Liver (tissue), 8 donors: ENCODE measurements at regions not wholly inside any gene's neighbourhood (a gene's known extent, or its start where the extent isn't known, plus 50 kb on each side); places are given as distances from the start of the nearest gene placed in this dataset.

ENCODE experiments used
- DNase-seq: peaks from one replicate; pipeline ENCODE4 v3.0.0-alpha.2; 2017; ENCODE audit warnings: low spot score
- H3K27ac ChIP-seq, 2 donors: one replicate each; pipeline ENCODE4 v1.7.0; 2013; ENCODE audit warnings: inconsistent platforms in 2 of 2, low read length in 2 of 2, control low read depth in 1 of 2, low read depth in 1 of 2, mild to moderate bottlenecking in 1 of 2
- H3K27me3 ChIP-seq, 4 donors: one replicate each; pipeline versions ENCODE4 v1.6.1 to v1.7.0; 2013; ENCODE audit warnings: low read length in 3 of 4, inconsistent platforms in 1 of 4, mild to moderate bottlenecking in 1 of 4, moderate library complexity in 1 of 4; ENCODE audit not compliant: control insufficient read depth in 4 of 4, insufficient read depth in 4 of 4
- H3K36me3 ChIP-seq, 4 donors: one replicate each; pipeline versions ENCODE4 v1.6.1 to v1.7.0; 2013; ENCODE audit warnings: low read length in 3 of 4, mild to moderate bottlenecking in 3 of 4, low read depth in 1 of 4, moderate library complexity in 1 of 4; ENCODE audit not compliant: control insufficient read depth in 4 of 4, insufficient read depth in 3 of 4
- H3K4me1 ChIP-seq, 4 donors: one replicate each; pipeline versions ENCODE4 v1.6.1 to v1.7.0; 2013; ENCODE audit warnings: low read length in 3 of 4, mild to moderate bottlenecking in 3 of 4, moderate library complexity in 1 of 4; ENCODE audit not compliant: control insufficient read depth in 4 of 4, insufficient read depth in 4 of 4
- H3K4me3 ChIP-seq, 3 donors: one replicate each; pipeline versions ENCODE4 v1.6.1 to v1.7.0; 2013; ENCODE audit warnings: low read length in 3 of 3, control low read depth in 1 of 3, low read depth in 1 of 3, mild to moderate bottlenecking in 1 of 3
- H3K9ac ChIP-seq, 2 donors: one replicate each; pipeline ENCODE4 v1.7.0; 2013; ENCODE audit warnings: low read length in 2 of 2, mild to moderate bottlenecking in 2 of 2, moderate library complexity in 2 of 2, control low read depth in 1 of 2, low read depth in 1 of 2
- H3K9me3 ChIP-seq, 4 donors: one replicate each; pipeline versions ENCODE4 v1.6.1 to v1.7.0; 2013; ENCODE audit warnings: low read length in 3 of 4; ENCODE audit not compliant: control insufficient read depth in 4 of 4
- ATF3 ChIP-seq: IDR thresholded peaks from 2 replicates; pipeline ENCODE4 v1.6.1; 2016; ENCODE audit warnings: antibody characterized with exemption
- CTCF ChIP-seq: fragments of 150-350 bp; IDR thresholded peaks from 2 replicates; pipeline ENCODE4 v1.5.1; 2017; ENCODE audit warnings: improper control_type of control experiment, low read depth, low read length; ENCODE audit not compliant: missing input control
- EGR1 ChIP-seq, 2 donors: IDR thresholded peaks; 2 replicates each; pipeline ENCODE4 v1.6.1; 2016 to 2018; ENCODE audit warnings: antibody characterized with exemption in 2 of 2, low read depth in 2 of 2
- FOXA1 ChIP-seq: IDR thresholded peaks from 2 replicates; pipeline ENCODE4 v1.6.1; 2016; ENCODE audit warnings: antibody characterized with exemption
- FOXA2 ChIP-seq: IDR thresholded peaks from 2 replicates; pipeline ENCODE4 v1.6.1; 2016; ENCODE audit warnings: antibody characterized with exemption
- GABPA ChIP-seq, 2 donors: IDR thresholded peaks in 1 of 2; conservative IDR thresholded peaks in 1 of 2; 2 replicates each; pipeline ENCODE4 v1.6.1; 2016; ENCODE audit warnings: antibody characterized with exemption in 2 of 2, mild to moderate bottlenecking in 1 of 2, moderate library complexity in 1 of 2
- HNF4A ChIP-seq, 2 donors: conservative IDR thresholded peaks; 2 replicates each; pipeline ENCODE4 v1.6.1; 2016; ENCODE audit warnings: antibody characterized with exemption in 2 of 2, mild to moderate bottlenecking in 2 of 2
- HNF4G ChIP-seq: IDR thresholded peaks from 2 replicates; pipeline ENCODE4 v1.6.1; 2016; ENCODE audit warnings: antibody characterized with exemption
- JUND ChIP-seq, 2 donors: IDR thresholded peaks; 2 replicates each; pipeline ENCODE4 v1.6.1; 2016; ENCODE audit warnings: antibody characterized with exemption in 2 of 2
- MAX ChIP-seq: IDR thresholded peaks from 2 replicates; pipeline ENCODE4 v1.6.1; 2016; ENCODE audit warnings: antibody characterized with exemption
- NR2F2 ChIP-seq: IDR thresholded peaks from 2 replicates; pipeline ENCODE4 v1.6.1; 2016; ENCODE audit warnings: antibody characterized with exemption
- RAD21 ChIP-seq, 2 donors: IDR thresholded peaks; 2 replicates each; pipeline ENCODE4 v1.6.1; 2016; ENCODE audit warnings: antibody characterized with exemption in 2 of 2, mild to moderate bottlenecking in 2 of 2
- REST ChIP-seq: IDR thresholded peaks from 2 replicates; pipeline ENCODE4 v1.6.1; 2016; ENCODE audit warnings: antibody characterized with exemption, mild to moderate bottlenecking
- RXRA ChIP-seq, 2 donors: IDR thresholded peaks; 2 replicates each; pipeline ENCODE4 v1.6.1; 2017 to 2018; ENCODE audit warnings: antibody characterized with exemption in 2 of 2, mild to moderate bottlenecking in 1 of 2
- SP1 ChIP-seq: IDR thresholded peaks from 2 replicates; pipeline ENCODE4 v1.6.1; 2018; ENCODE audit warnings: antibody characterized with exemption, mild to moderate bottlenecking
- TAF1 ChIP-seq: conservative IDR thresholded peaks from 2 replicates; pipeline ENCODE4 v1.6.1; 2016; ENCODE audit warnings: antibody characterized with exemption, mild to moderate bottlenecking
- YY1 ChIP-seq: IDR thresholded peaks from 2 replicates; pipeline ENCODE4 v1.6.1; 2016; ENCODE audit warnings: antibody characterized with exemption, mild to moderate bottlenecking
- ZBTB33 ChIP-seq: IDR thresholded peaks from 2 replicates; pipeline ENCODE4 v1.6.1; 2016; ENCODE audit warnings: antibody characterized with exemption
- WGBS: extraction: QIAGEN DNeasy Blood & Tissue Kit; methylation state at CpG from one replicate; pipeline ENCODE4 v1.1.7; 2013; 5-methylcytosine and 5-hydroxymethylcytosine counted together
- donor health status: healthy.
- donor health status: healthy.
- donor health status: healthy.
- donor health status: healthy.
- donor health status: healthy.

GRCh38 chr2:104736026-104736425 lies 117.9 kb upstream of the POU3F3 start:
- H3K4me1 ChIP-seq: no peaks in the 10 kb centered on the region
- no peak for DNase-seq
- H3K4me3 ChIP-seq: no peak overlapping the region
- H3K9ac ChIP-seq: no peak overlapping the region
- no peak overlapping the region for H3K27ac ChIP-seq
- H3K36me3 ChIP-seq: no peaks in the 10 kb centered on the region
- WGBS: 81% methylated on average over 7 of the region's 7 CpGs
- peaks cover 0 to 4% (median 2%) of the 10 kb centered on the region in 4 donors for H3K9me3 ChIP-seq
- peaks cover 0 to 3% (median 0%) of the 10 kb centered on the region in 4 donors for H3K27me3 ChIP-seq
- TF ChIP-seq REST: no peak
- no peak for TF ChIP-seq ZBTB33
- no peak for TF ChIP-seq FOXA1
- no peak for TF ChIP-seq RAD21 (IDR thresholded peaks at IDR 0.05)
- TF ChIP-seq MAX: no peak
- no peak for TF ChIP-seq HNF4A (conservative IDR thresholded peaks at IDR 0.05)
- TF ChIP-seq HNF4G: no peak
- TF ChIP-seq JUND (IDR thresholded peaks at IDR 0.05): no peak
- TF ChIP-seq RXRA (IDR thresholded peaks at IDR 0.05): no peak
- TF ChIP-seq GABPA (IDR thresholded peaks at IDR 0.05 in 1 of 2, conservative IDR thresholded peaks at IDR 0.05 in 1 of 2): no peak
- no peak for TF ChIP-seq YY1
- TF ChIP-seq CTCF: no peak
- no peak for TF ChIP-seq TAF1
- TF ChIP-seq EGR1 (IDR thresholded peaks at IDR 0.05; ENCODE audit: low read depth in 2 of 2): no peak
- TF ChIP-seq ATF3: no peak
- TF ChIP-seq NR2F2: no peak
- no peak for TF ChIP-seq SP1
- TF ChIP-seq FOXA2: no peak
